HG03280 (cell line): ENCODE measurements at regions not wholly inside any gene's neighbourhood (a gene's known extent, or its start where the extent isn't known, plus 50 kb on each side); places are given as distances from the start of the nearest gene placed in this dataset.

ENCODE experiments used
- ATAC-seq: cut with Tn5 transposase; IDR thresholded peaks from one replicate; pipeline ENCODE4 v1.9.1; 2021; ENCODE audit warnings: mild to moderate bottlenecking, moderate library complexity; ENCODE audit not compliant: unreplicated experiment

- ATAC-seq = no peak
Measured at GRCh38 chr14:51540364-51540763, 111.3 kb upstream of the FRMD6 start.

GRCh38 chr14:51544471-51544870 lies 107.2 kb upstream of the FRMD6 start:
- no peak for ATAC-seq

DNA sequence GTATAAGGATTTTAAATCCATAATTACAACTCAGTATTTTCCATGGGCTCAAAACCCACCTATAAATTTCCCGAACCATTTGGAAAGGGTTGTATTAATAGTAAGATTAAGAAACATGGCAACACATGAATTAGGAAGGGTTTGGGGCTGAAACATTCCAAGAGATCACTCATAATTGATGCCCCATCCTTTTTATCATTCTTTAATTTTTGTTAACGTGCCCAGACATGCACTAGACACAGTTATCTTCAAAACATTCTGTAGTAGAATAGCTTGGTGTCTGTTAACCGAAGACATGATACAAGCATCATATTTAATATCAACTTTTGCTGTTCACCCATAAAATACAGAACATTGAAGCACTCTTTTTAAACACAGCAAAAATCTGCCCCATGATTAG lies 106.8 kb upstream of the FRMD6 start:
- no peak for ATAC-seq

GRCh38 chr14:51545396-51545795 lies 106.3 kb upstream of the FRMD6 start:
- ATAC-seq = no peak

DNA sequence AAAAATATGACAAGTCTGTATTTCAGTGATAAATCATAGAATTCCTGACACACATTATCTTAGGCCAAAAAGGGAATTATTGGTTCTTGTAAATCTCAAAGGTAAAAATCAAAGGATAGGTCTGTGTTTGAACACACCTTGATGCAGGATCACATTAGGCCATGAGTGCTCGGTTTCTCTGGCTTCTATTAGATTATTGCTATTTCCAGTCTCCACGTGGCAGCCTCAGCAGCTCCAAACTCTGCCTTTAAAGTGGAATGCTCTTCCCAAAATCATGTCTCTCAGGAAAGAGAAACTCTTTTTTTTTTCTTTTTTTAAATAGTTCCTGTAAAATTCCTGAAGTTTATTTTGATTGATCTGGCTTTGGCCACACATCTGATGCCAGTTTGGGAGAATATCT lies 105.6 kb upstream of the FRMD6 start:
- no peak for ATAC-seq

- no peak for ATAC-seq
Measured at GRCh38 chr14:51546603-51547258, 105.0 kb upstream of the FRMD6 start.

- no peak for ATAC-seq
Measured at GRCh38 chr14:51547260-51547659, 104.5 kb upstream of the FRMD6 start.

DNA sequence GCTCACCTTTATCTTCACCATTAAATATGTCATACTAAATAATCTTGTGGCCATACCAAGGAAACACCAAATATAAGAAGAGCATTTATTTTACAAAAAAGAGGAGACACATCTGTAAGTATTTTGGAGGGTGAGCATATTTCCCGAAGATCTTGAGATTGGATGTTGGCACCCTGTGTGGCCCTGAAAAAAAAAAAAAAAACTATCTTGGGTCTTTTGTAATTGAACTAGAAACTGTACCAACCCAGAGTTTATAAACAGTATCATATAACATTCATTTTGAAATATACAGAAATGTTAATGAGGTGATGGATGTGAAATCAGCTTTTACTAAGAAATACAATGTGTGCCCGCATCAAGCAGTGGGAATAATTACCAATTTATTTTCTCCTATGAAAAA lies 104.0 kb upstream of the FRMD6 start:
- no peak for ATAC-seq

DNA sequence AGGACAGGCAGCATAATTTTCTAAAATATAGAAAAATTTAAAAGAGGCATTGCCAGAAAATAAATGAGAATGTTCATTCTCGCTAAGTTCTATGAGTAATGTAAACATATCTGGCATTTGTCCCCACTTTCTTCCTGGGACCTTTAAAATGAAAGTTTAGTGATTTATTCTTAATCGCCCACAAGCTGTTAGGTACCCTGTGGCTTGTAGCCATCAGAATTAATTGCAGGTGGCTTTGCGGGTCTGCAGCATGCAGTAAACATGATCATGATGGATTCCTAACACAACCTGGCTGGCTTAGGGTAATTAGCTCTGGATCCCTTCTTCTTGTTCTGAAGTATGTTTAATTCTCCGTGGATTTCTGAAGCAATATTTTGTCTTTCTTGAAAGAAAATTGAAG lies 103.5 kb upstream of the FRMD6 start:
- ATAC-seq = no peak

DNA sequence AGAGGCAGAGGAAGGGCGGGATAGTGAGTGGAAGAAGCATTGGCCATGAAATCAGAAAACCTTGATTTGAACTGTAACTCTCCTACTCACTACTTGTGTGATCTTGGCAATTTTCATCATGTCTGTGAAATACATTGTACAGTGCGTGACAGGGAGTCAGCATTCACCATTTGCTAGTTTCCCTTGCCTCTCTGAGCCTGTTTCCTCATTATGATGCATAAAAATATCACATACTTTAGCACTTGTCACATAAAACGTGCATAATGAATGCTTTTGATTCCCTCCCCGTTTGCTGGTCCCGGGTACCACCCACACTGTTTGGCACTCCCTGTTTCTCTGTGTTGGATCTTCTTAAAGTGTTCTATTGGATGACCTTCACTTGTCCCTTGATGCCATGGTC lies 101.1 kb upstream of the FRMD6 start:
- no peak for ATAC-seq

- no peak for ATAC-seq
Measured at GRCh38 chr14:51552275-51552674, 99.4 kb upstream of the FRMD6 start.

GRCh38 chr14:51552768-51553404 lies 98.8 kb upstream of the FRMD6 start:
- ATAC-seq = no peak

GRCh38 chr14:51554339-51554920 lies 97.3 kb upstream of the FRMD6 start:
- no peak for ATAC-seq

- ATAC-seq = no peak
Measured at GRCh38 chr14:51554953-51555352, 96.8 kb upstream of the FRMD6 start.

- ATAC-seq = no peak
Measured at GRCh38 chr14:51561141-51561540, 90.6 kb upstream of the FRMD6 start.

- no peak for ATAC-seq
Measured at GRCh38 chr14:51562816-51563215, 88.9 kb upstream of the FRMD6 start.

GRCh38 chr14:51563560-51563959 lies 88.2 kb upstream of the FRMD6 start:
- ATAC-seq = no peak

DNA sequence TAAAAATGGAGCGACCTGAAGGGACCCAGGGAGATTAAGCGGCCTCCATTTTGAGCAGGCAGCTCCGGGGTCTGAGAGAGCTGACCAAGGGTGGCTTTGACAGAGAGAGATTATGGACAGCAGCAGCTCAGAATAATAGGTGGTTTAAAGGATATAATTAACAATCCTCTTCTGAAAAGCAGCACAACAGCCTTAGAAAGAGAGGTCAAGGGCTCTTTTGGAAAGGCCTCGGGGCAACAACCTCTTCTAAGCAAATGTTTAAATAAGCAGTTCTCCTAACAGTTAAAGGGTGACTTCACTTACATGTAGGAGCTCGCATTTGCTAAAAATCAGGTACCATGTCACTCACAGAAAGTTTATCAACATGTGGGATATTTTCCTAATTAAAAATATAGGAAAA lies 87.2 kb upstream of the FRMD6 start:
- no peak for ATAC-seq

DNA sequence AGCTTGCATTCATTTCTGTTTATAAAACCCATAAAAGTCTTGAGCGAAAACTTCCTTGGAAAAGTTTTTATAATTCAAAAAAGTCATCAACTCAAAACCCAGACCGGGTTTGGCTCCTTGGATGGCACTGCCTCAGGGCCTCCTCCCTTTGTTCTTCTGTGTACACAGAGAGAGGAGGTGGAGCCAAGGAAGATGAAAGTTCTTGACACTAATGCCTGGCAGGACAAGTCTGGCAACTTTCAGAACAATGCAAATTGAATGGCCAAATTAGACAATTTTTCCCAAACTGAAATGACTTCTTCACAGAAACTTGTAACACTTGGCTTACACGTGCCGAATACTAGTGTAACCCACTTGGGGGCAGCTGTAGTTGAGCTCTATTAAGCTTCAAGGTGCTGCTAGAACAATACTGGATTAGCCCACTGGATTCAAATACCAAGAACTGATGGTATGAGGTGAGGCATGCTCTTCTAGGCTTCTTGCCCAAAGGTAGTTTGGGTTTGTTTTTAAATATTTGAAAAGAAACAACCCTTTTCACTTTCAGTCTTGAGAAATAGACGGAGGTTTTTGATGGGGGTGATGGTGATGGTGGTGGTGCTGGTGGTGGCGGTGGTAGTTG lies 86.6 kb upstream of the FRMD6 start:
- no peak for ATAC-seq

- ATAC-seq = peak; percentile 81
Measured at GRCh38 chr14:51566831-51567582, 84.7 kb upstream of the FRMD6 start.

GRCh38 chr14:51568366-51568765 lies 83.3 kb upstream of the FRMD6 start:
- ATAC-seq = no peak
